Testis (tissue), 2 donors: ENCODE measurements at regions not wholly inside any gene's neighbourhood (a gene's known extent, or its start where the extent isn't known, plus 50 kb on each side); places are given as distances from the start of the nearest gene placed in this dataset.
A peak's percentile ranks its signal among the peaks of the same experiment; 100 is the strongest.

ENCODE experiments used
- DNase-seq: peaks from one replicate; pipeline ENCODE4 v3.0.0-alpha.2; 2019
- H3K27ac ChIP-seq, 2 donors: fragments of 200-600 bp; sonication (generic); one replicate each; pipeline ENCODE4 v1.5.1; 2019
- H3K27me3 ChIP-seq: fragments of 200-600 bp; sonication (generic); one replicate; pipeline ENCODE4 v1.5.1; 2019
- H3K36me3 ChIP-seq: fragments of 200-600 bp; sonication (generic); one replicate; pipeline ENCODE4 v1.5.1; 2017; ENCODE audit warnings: low read depth; ENCODE audit errors: missing control alignments
- H3K4me1 ChIP-seq: fragments of 200-600 bp; sonication (generic); one replicate; pipeline ENCODE4 v1.5.1; 2019
- H3K4me3 ChIP-seq, 2 donors: fragments of 200-600 bp; sonication (generic); one replicate each; pipeline ENCODE4 v1.5.1; 2017 to 2019
- H3K9me3 ChIP-seq: fragments of 200-600 bp; sonication (generic); one replicate; pipeline ENCODE4 v1.5.1; 2017
- POLR2A ChIP-seq: fragments of 450-650 bp; IDR thresholded peaks from one replicate; pipeline ENCODE4 v1.6.1; 2017; ENCODE audit warnings: antibody characterized with exemption, mild to moderate bottlenecking, moderate library complexity
- WGBS, 2 donors: methylation state at CpG; one replicate each; pipeline ENCODE4 v1.1.5; 2018; 5-methylcytosine and 5-hydroxymethylcytosine counted together
- intact Hi-C: fragments of 100-400 bp; cut with DNase I; formaldehyde crosslinking; loops from one replicate; pipeline ENCODE4 v1.15.1; 2023; ENCODE audit warnings: low total_unique reads
- TF ChIP-seq, protein P1 (sequence below), 3 experiments: fragments of 450-650 bp in 2 of 3; fragments of 200-600 bp in 1 of 3; sonication (generic) in 1 of 3; IDR thresholded peaks; one replicate each; pipeline ENCODE4 v1.5.1; 2016 to 2019; ENCODE audit warnings: antibody characterized with exemption in 3 of 3, mild to moderate bottlenecking in 2 of 3, moderate library complexity in 1 of 3

DNA sequence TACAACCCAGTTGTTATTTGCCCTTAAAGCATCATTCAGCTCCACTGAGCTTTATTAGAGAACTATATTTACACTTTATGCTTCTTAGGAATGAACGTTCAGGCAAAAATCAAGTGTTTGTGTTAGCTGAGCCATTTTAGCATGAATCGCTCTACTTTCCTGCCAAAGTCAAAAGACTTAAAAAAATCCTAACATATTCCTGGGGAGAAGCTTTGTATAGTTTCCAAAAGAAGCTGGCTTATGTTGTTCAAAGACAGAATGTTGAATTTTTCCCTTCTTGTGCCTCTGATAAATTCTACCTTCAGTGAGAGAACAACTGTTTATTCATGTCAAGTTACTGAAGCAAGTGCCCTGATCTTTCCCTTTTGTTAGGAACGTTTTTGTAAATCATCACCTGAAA lies 771.5 kb upstream of the HS3ST1 start:
- Histone ChIP-seq H3K4me3 (no peak overlapping the region), H3K9me3 (no peaks in the 10 kb centered on the region), H3K27ac (no peak overlapping the region), H3K36me3 (no peaks in the 10 kb centered on the region), H3K27me3 (no peaks in the 10 kb centered on the region), H3K4me1 (no peaks in the 10 kb centered on the region)
- no peak for DNase-seq
- WGBS, 2 donors: 50 to 60% methylated on average over 3 of the region's 3 CpGs
- TF ChIP-seq, protein P1, sequence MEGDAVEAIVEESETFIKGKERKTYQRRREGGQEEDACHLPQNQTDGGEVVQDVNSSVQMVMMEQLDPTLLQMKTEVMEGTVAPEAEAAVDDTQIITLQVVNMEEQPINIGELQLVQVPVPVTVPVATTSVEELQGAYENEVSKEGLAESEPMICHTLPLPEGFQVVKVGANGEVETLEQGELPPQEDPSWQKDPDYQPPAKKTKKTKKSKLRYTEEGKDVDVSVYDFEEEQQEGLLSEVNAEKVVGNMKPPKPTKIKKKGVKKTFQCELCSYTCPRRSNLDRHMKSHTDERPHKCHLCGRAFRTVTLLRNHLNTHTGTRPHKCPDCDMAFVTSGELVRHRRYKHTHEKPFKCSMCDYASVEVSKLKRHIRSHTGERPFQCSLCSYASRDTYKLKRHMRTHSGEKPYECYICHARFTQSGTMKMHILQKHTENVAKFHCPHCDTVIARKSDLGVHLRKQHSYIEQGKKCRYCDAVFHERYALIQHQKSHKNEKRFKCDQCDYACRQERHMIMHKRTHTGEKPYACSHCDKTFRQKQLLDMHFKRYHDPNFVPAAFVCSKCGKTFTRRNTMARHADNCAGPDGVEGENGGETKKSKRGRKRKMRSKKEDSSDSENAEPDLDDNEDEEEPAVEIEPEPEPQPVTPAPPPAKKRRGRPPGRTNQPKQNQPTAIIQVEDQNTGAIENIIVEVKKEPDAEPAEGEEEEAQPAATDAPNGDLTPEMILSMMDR (IDR thresholded peaks at IDR 0.05): no peak
- intact Hi-C loops: no loop called here

DNA sequence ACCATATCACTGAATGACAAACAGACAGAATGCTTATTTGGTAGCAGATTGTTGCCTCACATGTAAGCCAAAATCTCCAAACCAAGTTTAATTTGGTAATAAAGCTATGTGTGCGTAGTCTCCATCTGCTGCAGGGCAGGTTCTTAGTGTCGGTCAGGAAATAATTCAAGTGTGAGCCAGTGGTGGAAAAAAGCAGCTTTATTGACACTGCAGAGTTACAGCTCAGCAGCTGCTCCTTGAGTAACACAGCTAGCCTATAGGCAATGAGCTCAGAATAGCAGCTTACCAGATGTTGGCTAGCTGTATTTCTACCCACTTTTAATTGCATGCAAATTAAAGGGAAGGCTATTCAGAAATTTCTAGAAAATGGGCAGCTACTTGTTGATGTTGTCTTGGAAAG lies 757.8 kb upstream of the HS3ST1 start:
- H3K27me3 ChIP-seq: no peaks in the 10 kb centered on the region
- H3K27ac ChIP-seq: no peak overlapping the region
- no peaks in the 10 kb centered on the region for H3K9me3 ChIP-seq
- TF ChIP-seq POLR2A: no peak
- TF ChIP-seq, protein P1 (IDR thresholded peaks at IDR 0.05): no peak
- H3K4me3 ChIP-seq: no peak overlapping the region
- no peak for DNase-seq
- no peaks in the 10 kb centered on the region for H3K36me3 ChIP-seq
- intact Hi-C loops: no loop called here
- no peaks in the 10 kb centered on the region for H3K4me1 ChIP-seq
- 76 to 88% methylated on average over 2 of the region's 2 CpGs for WGBS, 2 donors

DNA sequence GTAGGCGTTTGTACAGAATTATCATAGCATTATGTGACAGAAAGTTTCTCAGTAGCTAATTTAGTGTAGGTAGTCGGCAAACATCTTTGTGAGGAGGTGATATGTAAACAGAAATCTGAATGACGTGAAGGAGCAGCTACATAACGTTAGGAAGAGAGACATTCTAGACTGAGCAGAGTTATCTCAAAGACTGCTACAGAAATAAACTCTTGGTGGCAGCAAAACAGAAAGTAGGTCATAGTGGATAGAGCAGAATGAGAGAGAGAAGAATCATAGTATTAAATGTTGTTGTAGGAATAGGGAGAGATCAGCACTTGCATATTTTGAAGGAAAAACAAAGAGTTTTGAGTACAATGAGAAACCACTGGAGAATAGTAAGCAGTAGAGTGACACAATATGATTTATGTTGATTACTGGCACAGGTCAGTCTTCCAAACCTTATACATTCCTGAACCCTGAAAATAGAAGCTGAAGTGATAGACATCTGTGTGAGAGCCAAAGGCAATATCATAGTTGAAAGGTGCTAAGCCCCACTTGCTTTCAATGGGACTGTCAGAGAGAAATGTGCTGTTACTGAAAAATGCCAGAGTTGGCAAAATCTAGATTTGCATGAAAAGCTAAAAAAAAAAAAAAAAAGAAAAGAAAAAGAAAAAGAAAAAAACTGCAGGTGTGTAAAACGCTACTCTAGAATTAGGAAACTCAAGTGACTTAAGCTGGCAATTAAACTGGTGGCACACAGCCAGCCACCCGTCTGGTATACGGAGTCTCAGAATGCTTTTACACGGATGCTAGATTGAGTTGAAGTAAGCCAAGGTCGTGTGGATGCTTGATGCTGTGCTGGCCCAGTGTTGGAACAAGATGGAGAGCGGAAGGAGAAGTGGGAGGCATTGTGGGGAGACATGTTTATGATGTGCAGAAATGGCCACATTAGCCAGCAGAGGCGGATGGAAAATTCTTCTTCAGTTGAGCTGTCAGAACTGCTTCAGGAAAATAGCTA lies 750.2 kb upstream of the HS3ST1 start:
- intact Hi-C loops: no loop called here
- H3K4me1 ChIP-seq: no peaks in the 10 kb centered on the region
- no peaks in the 10 kb centered on the region for H3K9me3 ChIP-seq
- no peaks in the 10 kb centered on the region for H3K27me3 ChIP-seq
- DNase-seq: peak; percentile 24
- no peaks in the 10 kb centered on the region for H3K36me3 ChIP-seq
- no peak overlapping the region for H3K4me3 ChIP-seq
- 48 to 58% methylated on average over 11 of the region's 11 CpGs for WGBS, 2 donors
- TF ChIP-seq POLR2A: no peak
- TF ChIP-seq, protein P1 (IDR thresholded peaks at IDR 0.05): no peak
- H3K27ac ChIP-seq: no peak overlapping the region

DNA sequence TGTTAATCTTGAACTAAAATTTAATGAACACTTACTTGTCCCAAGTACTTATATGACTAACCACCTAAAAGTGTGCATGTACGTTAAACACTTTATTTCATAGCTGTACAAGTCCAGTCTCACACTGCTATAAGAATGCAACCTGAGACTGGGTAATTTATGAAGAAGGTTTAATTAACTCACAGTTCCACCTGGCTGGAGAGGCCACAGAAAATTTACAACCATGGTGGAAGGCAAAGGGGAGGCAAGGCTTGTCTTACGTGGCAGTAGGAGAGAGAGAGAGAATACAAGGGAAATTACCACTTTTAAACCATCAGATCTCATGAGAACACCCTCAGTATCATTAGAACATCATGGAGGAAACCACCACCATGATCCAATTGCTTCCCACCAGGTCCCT lies 748.7 kb upstream of the HS3ST1 start:
- TF ChIP-seq POLR2A: no peak
- TF ChIP-seq, protein P1 (IDR thresholded peaks at IDR 0.05): no peak
- Histone ChIP-seq H3K36me3 (no peaks in the 10 kb centered on the region), H3K9me3 (no peaks in the 10 kb centered on the region), H3K4me1 (no peaks in the 10 kb centered on the region), H3K27ac (no peak overlapping the region), H3K4me3 (no peak overlapping the region), H3K27me3 (no peaks in the 10 kb centered on the region)
- intact Hi-C loops: no loop called here
- no peak for DNase-seq
- WGBS, 2 donors: 81 to 88% methylated on average over 2 of the region's 2 CpGs

DNA sequence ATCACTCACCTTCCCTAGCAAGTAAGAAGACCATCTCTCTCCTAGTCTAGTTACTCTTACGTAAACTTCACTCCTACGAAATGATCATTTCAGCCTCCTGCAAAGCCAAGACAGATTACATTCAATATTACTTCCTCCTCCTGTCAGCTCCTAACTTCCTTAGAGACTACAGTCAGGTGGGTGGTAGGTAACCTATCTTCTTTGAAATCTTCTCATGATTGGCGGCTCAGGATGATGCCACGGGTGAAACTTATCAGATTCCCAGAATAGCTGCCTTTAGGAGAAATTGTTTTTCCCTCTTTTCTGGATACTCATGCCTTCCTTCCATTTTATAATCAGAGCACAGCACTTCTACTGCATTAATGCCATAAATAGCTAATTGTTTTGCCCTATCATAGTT lies 744.8 kb upstream of the HS3ST1 start:
- no peaks in the 10 kb centered on the region for H3K27me3 ChIP-seq
- no peak for TF ChIP-seq POLR2A
- no peaks in the 10 kb centered on the region for H3K4me1 ChIP-seq
- no peaks in the 10 kb centered on the region for H3K9me3 ChIP-seq
- no peaks in the 10 kb centered on the region for H3K36me3 ChIP-seq
- no peak overlapping the region for H3K4me3 ChIP-seq
- DNase-seq: no peak
- WGBS, 2 donors: 87 to 89% methylated on average over 4 of the region's 4 CpGs
- H3K27ac ChIP-seq: no peak overlapping the region
- intact Hi-C loops: no loop called here
